K562 (cell line): ENCODE measurements at regions not wholly inside any gene's neighbourhood (a gene's known extent, or its start where the extent isn't known, plus 50 kb on each side); places are given as distances from the start of the nearest gene placed in this dataset.

Experiments used
- BRD4 ChIP-seq: fragments of 200-600 bp; sonication (generic); IDR thresholded peaks from 2 replicates; pipeline ENCODE4 v1.6.1; 2017; ENCODE audit warnings: inconsistent platforms
- CBX1 ChIP-seq: sonication (generic); IDR thresholded peaks from 2 replicates; pipeline ENCODE4 v1.6.1; 2016; ENCODE audit warnings: antibody characterized with exemption, low read depth, mild to moderate bottlenecking
- HDAC1 ChIP-seq, 2 experiments: fragments of 450-650 bp; IDR thresholded peaks; 2 replicates each; pipeline ENCODE4 v1.6.1; 2016 to 2017; ENCODE audit warnings: inconsistent platforms in 1 of 2, mild to moderate bottlenecking in 1 of 2, moderate library complexity in 1 of 2
- HOXB6 ChIP-seq: fragments of 250-450 bp; sonication (Bioruptor Pico); IDR thresholded peaks from 2 replicates; pipeline ENCODE4 v1.5.1; 2022; ENCODE audit warnings: mild to moderate bottlenecking, borderline replicate concordance
- JUN ChIP-seq, 2 experiments: sonication (generic) in 1 of 2; formaldehyde crosslinking in 1 of 2; IDR thresholded peaks; 2 replicates each; pipeline versions ENCODE4 v1.6.1 to v1.8.0; 2012 to 2022; ENCODE audit warnings: borderline replicate concordance in 2 of 2, mild to moderate bottlenecking in 2 of 2, improper control_type of control experiment in 1 of 2, low read depth in 1 of 2, low read length in 1 of 2, missing genetic modification reagents in 1 of 2
- KLF1 ChIP-seq: fragments of 450-650 bp; IDR thresholded peaks from 2 replicates; pipeline ENCODE4 v1.6.1; 2016; ENCODE audit warnings: missing genetic modification characterization, missing compliant biosample characterization
- MAFF ChIP-seq: IDR thresholded peaks from 2 replicates; pipeline ENCODE4 v1.6.1; 2012; ENCODE audit warnings: low read length, improper control_type of control experiment
- MAFK ChIP-seq: IDR thresholded peaks from 2 replicates; pipeline ENCODE4 v1.6.1; 2011; ENCODE audit warnings: low read length, improper control_type of control experiment
- MAZ ChIP-seq, 2 experiments: fragments of 450-650 bp in 1 of 2; sonication (generic) in 1 of 2; formaldehyde crosslinking; IDR thresholded peaks in 1 of 2; conservative IDR thresholded peaks in 1 of 2; 2 replicates each; pipeline versions ENCODE4 v1.4.0 to v1.5.0; 2020; ENCODE audit warnings: mild to moderate bottlenecking in 1 of 2, missing genetic modification reagents in 1 of 2
- NFXL1 ChIP-seq: fragments of 450-650 bp; formaldehyde crosslinking; IDR thresholded peaks from 2 replicates; pipeline ENCODE4 v1.4.0; 2021; ENCODE audit warnings: mild to moderate bottlenecking
- TBL1XR1 ChIP-seq, 2 experiments: IDR thresholded peaks; 2 replicates each; pipeline ENCODE4 v1.6.1; 2012; ENCODE audit warnings: improper control_type of control experiment in 2 of 2, low read length in 2 of 2, mild to moderate bottlenecking in 1 of 2
- TBP ChIP-seq: optimal IDR thresholded peaks from 2 replicates; pipeline ENCODE3; 2011; ENCODE audit warnings: low read depth, low read length, improper control_type of control experiment
- ZFPM2 ChIP-seq: fragments of 250-450 bp; sonication (Bioruptor Pico); IDR thresholded peaks from 2 replicates; pipeline ENCODE4 v1.5.1; 2022; ENCODE audit warnings: mild to moderate bottlenecking
- ZNF146 ChIP-seq: IDR thresholded peaks from one replicate; pipeline ENCODE4 v1.6.1; 2018; ENCODE audit warnings: missing compliant biosample characterization; ENCODE audit not compliant: unreplicated experiment
- ZNF347 ChIP-seq: fragments of 450-650 bp; formaldehyde crosslinking; IDR thresholded peaks from 2 replicates; pipeline ENCODE4 v1.4.0; 2020; ENCODE audit warnings: low read depth, mild to moderate bottlenecking, moderate library complexity
- ZNF589 ChIP-seq: fragments of 200-800 bp; sonication (Bioruptor generic); IDR thresholded peaks from 2 replicates; pipeline ENCODE4 v1.6.1; 2016; ENCODE audit warnings: low read depth, missing genetic modification characterization, missing compliant biosample characterization
- ZNF699 ChIP-seq: fragments of 250-450 bp; sonication (Bioruptor Pico); IDR thresholded peaks from 2 replicates; pipeline ENCODE4 v1.8.0; 2021; ENCODE audit warnings: mild to moderate bottlenecking, moderate library complexity; ENCODE audit not compliant: insufficient replicate concordance
- TF ChIP-seq, protein P1 (sequence below): sonication (generic); formaldehyde crosslinking; IDR thresholded peaks from 2 replicates; pipeline ENCODE4 v1.8.1; 2023; ENCODE audit warnings: mild to moderate bottlenecking, missing genetic modification reagents
- TF ChIP-seq, protein P2 (sequence below): fragments of 250-450 bp; sonication (Bioruptor Pico); IDR thresholded peaks from 2 replicates; pipeline ENCODE4 v1.5.0; 2020; ENCODE audit warnings: mild to moderate bottlenecking
- TF ChIP-seq, protein P3 (sequence below), 2 experiments: fragments of 450-650 bp; conservative IDR thresholded peaks; 2 replicates each; pipeline ENCODE4 v1.6.1; 2017; ENCODE audit warnings: mild to moderate bottlenecking in 2 of 2, moderate library complexity in 2 of 2

DNA sequence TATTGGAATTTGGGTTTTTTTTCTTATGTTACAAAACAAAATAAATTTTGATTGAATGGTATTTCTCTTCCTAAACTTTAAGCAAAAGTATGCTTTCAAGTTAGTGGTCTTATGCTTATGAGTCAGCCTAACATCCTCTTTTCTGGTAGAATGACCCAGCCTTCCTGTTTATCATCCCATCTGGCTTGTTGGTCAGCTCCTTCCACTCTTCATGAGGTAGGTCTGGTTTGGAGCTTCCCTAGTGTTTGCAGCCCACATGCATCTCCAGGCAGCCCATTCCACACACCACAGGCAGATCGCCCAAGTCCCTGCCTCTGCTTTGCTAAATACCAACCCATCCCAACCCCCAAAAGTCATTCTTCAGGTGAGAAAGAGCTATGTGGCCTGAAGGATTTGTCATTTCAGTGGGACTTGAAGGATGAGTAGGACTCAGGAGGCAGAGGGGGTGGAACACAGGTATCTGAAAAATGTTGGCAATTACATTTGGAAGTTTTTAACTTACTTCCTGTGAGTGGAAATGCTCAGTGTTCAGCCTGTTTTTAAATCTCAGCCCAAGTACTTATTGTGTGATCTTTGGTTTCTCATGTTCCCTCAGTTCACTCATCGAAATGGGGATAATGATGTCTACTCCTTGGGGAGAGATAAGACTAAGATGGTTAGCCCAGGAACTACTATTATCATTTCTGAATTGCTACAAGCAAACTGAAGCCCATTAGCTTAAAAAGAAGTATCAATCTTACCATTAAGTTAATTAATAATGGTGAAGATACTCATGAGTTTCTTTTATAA, 294.0 kb downstream of the ADGB start (continued):
- TF ChIP-seq, protein P1, sequence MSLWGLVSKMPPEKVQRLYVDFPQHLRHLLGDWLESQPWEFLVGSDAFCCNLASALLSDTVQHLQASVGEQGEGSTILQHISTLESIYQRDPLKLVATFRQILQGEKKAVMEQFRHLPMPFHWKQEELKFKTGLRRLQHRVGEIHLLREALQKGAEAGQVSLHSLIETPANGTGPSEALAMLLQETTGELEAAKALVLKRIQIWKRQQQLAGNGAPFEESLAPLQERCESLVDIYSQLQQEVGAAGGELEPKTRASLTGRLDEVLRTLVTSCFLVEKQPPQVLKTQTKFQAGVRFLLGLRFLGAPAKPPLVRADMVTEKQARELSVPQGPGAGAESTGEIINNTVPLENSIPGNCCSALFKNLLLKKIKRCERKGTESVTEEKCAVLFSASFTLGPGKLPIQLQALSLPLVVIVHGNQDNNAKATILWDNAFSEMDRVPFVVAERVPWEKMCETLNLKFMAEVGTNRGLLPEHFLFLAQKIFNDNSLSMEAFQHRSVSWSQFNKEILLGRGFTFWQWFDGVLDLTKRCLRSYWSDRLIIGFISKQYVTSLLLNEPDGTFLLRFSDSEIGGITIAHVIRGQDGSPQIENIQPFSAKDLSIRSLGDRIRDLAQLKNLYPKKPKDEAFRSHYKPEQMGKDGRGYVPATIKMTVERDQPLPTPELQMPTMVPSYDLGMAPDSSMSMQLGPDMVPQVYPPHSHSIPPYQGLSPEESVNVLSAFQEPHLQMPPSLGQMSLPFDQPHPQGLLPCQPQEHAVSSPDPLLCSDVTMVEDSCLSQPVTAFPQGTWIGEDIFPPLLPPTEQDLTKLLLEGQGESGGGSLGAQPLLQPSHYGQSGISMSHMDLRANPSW (CRISPR knock-in tag) = 0 out of 2 replicates have a peak, but pooled peaks have one; percentile 29
- TF ChIP-seq ZNF699 (CRISPR knock-in tag) = no peak
- TF ChIP-seq MAZ (CRISPR knock-in tag; conservative IDR thresholded peaks at IDR 0.05 in 1 of 2, IDR thresholded peaks at IDR 0.05 in 1 of 2) = peak in 1 of 2 experiments; percentile 34; a peak in 3 of 4 replicates
- TF ChIP-seq BRD4 = peak; percentile 96
- TF ChIP-seq, protein P2, sequence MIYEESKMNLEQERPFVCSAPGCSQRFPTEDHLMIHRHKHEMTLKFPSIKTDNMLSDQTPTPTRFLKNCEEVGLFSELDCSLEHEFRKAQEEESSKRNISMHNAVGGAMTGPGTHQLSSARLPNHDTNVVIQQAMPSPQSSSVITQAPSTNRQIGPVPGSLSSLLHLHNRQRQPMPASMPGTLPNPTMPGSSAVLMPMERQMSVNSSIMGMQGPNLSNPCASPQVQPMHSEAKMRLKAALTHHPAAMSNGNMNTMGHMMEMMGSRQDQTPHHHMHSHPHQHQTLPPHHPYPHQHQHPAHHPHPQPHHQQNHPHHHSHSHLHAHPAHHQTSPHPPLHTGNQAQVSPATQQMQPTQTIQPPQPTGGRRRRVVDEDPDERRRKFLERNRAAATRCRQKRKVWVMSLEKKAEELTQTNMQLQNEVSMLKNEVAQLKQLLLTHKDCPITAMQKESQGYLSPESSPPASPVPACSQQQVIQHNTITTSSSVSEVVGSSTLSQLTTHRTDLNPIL (CRISPR knock-in tag) = peak; percentile 46; the same call in 1 of the 2 replicates
- peak; percentile 66 for TF ChIP-seq MAFF
- TF ChIP-seq, protein P3, sequence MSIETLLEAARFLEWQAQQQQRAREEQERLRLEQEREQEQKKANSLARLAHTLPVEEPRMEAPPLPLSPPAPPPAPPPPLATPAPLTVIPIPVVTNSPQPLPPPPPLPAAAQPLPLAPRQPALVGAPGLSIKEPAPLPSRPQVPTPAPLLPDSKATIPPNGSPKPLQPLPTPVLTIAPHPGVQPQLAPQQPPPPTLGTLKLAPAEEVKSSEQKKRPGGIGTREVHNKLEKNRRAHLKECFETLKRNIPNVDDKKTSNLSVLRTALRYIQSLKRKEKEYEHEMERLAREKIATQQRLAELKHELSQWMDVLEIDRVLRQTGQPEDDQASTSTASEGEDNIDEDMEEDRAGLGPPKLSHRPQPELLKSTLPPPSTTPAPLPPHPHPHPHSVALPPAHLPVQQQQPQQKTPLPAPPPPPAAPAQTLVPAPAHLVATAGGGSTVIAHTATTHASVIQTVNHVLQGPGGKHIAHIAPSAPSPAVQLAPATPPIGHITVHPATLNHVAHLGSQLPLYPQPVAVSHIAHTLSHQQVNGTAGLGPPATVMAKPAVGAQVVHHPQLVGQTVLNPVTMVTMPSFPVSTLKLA (conservative IDR thresholded peaks at IDR 0.05) = peak; percentile 61 to 72; a peak in 3 of 4 replicates
- TF ChIP-seq ZFPM2 = peak; percentile 54; the same call in 1 of the 2 replicates
- peak; percentile 62; the same call in 1 of the 2 replicates for TF ChIP-seq MAFK
- peak; percentile 31 for TF ChIP-seq TBP
- TF ChIP-seq HOXB6 (CRISPR knock-in tag) = peak; percentile 57; the same call in 1 of the 2 replicates
- peak in 1 of 2 experiments; percentile 69; a peak in 2 of 4 replicates for TF ChIP-seq HDAC1 (IDR thresholded peaks at IDR 0.05)
- no peak for TF ChIP-seq ZNF146 (CRISPR knock-in tag)
- TF ChIP-seq KLF1 (tag) = 0 out of 2 replicates have a peak, but pooled peaks have one; percentile 23
- no peak for TF ChIP-seq NFXL1 (CRISPR knock-in tag)
- TF ChIP-seq ZNF589 (CRISPR knock-in tag) = peak; percentile 28; the same call in 1 of the 2 replicates
- TF ChIP-seq JUN (IDR thresholded peaks at IDR 0.05; ENCODE audit: borderline replicate concordance, low read depth, low read length) = peak; percentile 95
- no peak for TF ChIP-seq JUN (CRISPR knock-in tag; IDR thresholded peaks at IDR 0.05; ENCODE audit: borderline replicate concordance)
- TF ChIP-seq CBX1 = peak; percentile 73; the same call in 1 of the 2 replicates
- no peak for TF ChIP-seq ZNF347 (CRISPR knock-in tag)
- TF ChIP-seq TBL1XR1 (IDR thresholded peaks at IDR 0.05; ENCODE audit: low read length in 2 of 2) = peak in 1 of 2 experiments; percentile 81; a peak in 2 of 4 replicates
